ENCODE measurements at regions not wholly inside any gene's neighbourhood (a gene's known extent, or its start where the extent isn't known, plus 50 kb on each side); places are given as distances from the start of the nearest gene placed in this dataset.
A peak's percentile ranks its signal among the peaks of the same experiment; 100 is the strongest.

- DNase-seq: peak; percentile 79
Measured at GRCh38 chr2:111705711-111706336, 178.2 kb downstream of the ANAPC1 start.

DNA sequence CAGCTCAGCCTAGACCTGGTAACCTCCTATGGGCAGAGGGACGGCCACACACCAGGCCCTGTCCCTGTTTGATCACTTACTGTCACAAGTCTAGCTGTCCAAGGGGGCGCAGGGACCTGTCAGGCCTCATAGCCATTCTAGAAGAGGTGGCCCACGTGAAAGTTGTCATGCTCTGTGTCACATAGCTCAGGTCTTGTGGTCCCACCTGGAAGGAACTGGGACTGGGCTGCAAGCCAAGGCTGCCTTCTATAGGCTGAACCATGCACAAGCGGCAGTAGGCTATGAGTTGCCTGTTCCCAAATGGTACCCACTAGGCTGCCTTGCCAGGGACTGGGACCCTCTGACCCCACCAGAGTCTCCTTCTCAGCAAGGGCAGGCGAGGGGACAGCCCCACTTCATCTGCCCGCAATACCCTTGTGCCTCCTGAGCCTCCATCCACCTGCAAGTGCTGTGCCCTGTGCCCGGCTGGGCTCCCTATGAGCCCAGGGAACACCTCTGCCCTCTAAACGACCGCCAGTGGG, 177.5 kb downstream of the ANAPC1 start:
- no peak for DNase-seq

GRCh38 chr2:111707700-111708099, 176.3 kb downstream of the ANAPC1 start:
- no peak for DNase-seq

DNA sequence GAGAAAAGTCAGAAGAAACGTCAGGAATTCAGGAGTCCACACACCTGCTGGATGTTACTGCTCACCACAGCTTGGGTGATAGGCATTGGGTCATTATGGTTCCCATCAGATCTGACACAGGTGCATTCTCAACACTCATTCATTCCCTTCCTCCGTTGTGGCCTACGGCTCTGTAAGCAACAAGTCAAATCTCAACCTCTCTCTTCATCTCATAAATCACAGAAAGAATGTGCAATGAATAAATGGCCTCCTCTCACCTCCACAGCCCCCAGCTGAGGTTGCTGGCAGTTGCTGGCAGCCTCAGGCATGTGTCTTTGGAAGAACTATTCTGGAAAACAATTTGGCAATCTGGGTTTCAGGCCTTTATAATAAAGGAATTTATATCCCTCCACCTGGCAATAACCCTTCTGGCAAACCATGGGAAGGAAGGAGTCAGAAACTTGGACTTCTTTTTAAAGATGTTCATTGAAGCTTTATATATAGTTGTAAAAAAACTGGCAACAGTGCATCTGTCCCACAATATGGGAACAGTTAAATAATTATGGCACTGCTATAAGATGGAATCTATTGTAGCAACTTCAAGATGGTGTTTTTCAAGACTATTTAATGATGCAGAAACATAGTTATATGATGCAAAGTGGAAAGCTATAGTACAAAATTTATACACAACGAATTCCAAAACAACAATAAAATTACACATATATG, 175.4 kb downstream of the ANAPC1 start:
- DNase-seq: no peak

DNA sequence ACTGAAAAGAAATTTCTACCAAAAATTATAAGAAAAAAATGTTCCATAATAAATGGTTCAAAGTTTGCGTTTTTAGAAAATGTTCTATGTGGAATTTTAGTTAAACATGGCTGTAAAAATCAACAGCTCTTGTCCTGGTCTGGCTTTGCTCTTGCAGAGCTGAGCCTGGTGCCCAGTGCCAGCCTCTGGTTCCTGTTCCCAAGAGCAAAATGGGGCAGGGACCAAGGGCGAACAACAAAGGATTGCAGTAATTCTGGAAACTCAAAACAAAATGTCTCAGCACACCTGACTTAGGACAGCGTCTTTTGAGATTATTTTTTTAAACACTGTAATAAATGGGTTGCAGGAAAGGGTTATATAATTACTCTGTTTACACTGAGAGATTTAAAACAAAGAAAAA, 174.7 kb downstream of the ANAPC1 start:
- DNase-seq: no peak

- no peak for DNase-seq
Measured at GRCh38 chr2:111710085-111710484, 173.9 kb downstream of the ANAPC1 start.

DNA sequence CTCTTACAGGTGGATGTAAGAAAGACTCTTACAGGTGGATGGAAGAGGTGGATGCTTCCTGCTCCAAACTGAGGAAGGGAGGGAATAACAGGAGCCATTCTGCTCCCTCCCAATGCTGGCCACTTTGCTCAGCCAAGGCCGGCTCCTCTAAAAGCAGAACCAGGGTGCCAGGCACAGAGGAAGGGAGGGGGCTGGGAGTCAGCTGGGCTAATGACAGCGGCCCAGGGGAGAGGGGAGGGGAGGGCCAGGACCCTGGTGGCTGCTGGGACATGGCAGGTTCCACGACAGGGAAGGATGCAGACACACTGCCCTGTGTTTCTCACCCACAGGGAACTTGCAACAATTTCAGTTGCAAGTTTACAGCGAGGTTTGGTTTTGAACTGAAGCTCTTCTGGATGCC, 173.4 kb downstream of the ANAPC1 start:
- no peak for DNase-seq

DNA sequence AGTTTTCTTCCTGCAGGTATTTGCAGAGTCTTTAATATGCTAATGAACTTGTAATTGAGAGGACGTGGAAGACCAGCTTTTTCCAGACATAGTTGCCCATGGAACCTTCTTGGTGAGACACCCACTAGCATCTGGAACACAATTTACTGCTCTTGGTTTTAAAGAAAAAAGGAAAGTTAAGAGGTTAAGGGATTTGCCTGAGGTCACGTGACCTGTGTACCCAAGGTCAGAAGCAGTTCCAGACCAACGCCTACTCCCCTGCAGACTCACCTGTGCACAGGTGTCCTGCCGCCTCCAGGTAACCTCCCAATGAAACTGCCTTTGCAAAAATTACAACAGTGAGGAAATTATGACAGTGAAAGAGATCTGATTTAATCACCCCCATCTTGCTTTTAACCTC, 172.7 kb downstream of the ANAPC1 start:
- DNase-seq: no peak

DNA sequence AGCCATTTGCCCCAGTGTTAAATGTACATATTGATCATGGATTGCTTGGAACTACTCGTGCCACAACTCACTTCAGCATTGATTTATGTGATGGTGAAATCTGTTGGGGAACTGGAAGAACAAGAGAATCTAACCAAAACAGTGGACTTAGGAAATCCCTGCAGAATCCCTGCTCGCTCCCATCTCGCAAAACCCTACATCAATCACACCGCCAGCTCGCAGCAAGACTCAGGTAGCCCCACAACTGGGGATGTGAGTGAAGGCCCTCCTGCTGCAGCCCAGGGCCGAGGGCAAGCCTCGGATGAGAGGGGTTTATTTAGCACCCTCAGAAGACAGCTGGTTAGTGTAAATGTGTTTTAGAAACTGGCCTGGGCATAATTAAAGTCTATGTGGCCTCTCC, 171.6 kb downstream of the ANAPC1 start:
- no peak for DNase-seq

- no peak for DNase-seq
Measured at GRCh38 chr2:111712940-111713515, 171.0 kb downstream of the ANAPC1 start.

DNA sequence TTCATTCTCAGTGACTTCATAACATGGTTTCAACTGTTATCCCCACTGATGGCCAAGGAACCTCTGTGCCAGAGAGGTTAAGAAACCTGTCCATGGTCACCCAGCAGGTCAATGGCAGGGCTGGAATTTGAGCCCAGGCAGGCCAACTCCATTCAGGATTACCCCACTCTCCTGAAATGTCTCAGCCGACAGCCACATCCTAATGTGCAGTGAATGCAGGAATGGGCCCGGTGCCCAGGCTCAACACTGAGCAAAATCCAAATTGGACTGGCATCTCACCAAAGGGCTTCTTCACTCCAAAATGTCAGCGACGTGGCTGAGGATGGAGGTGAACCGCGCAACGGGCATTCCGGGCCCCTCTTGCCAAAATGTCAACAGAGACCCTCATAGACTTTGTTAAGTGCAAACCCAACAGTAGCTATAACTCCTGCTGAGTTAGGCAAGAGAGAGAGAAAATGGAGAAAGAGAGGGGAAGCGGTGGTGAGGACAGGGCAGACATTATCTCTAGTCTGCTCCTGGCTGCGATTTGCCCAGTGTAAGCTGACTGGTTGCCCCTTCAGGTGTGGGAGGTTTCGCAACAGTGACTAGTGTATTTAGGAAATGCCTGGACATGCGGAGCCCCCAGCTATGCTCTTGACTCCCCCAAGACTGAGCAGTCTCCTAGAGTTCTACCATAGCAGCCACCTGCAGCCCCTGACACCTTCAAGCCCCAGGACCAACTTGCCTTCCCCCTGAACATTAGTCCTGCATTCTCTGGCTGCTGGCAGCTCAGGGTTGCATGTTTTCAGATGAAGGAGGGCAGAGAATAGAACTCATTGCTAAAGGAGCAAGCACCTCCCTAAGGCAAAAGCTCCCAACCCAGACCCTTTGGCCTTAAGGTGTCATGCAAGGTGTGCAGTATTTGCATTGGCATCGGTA, 167.7 kb downstream of the ANAPC1 start:
- DNase-seq: no peak

GRCh38 chr2:111716905-111717775, 166.9 kb downstream of the ANAPC1 start:
- DNase-seq: no peak

Measured in NCI-H1105 treated with DMSO at 0.1 percent for 48 hours (cell line).